HepG2 (cell line): ENCODE measurements at regions not wholly inside any gene's neighbourhood (a gene's known extent, or its start where the extent isn't known, plus 50 kb on each side); places are given as distances from the start of the nearest gene placed in this dataset.

ENCODE experiments used
- FOXC1 ChIP-seq: sonication (generic); formaldehyde crosslinking; IDR thresholded peaks from 2 replicates; pipeline ENCODE4 v1.8.0; 2022; ENCODE audit warnings: mild to moderate bottlenecking, missing genetic modification reagents, borderline replicate concordance
- HMGXB4 ChIP-seq, 2 experiments: sonication (generic) in 1 of 2; formaldehyde crosslinking in 1 of 2; IDR thresholded peaks; 2 replicates each; pipeline versions ENCODE4 v1.4.0 to v1.6.1; 2018 to 2020; ENCODE audit warnings: missing genetic modification reagents in 2 of 2, borderline replicate concordance in 1 of 2, low read depth in 1 of 2, mild to moderate bottlenecking in 1 of 2, missing biosample characterization in 1 of 2
- RFX5 ChIP-seq: IDR thresholded peaks from 2 replicates; pipeline ENCODE4 v1.6.1; 2011; ENCODE audit warnings: low read depth, low read length, improper control_type of control experiment
- USF2 ChIP-seq, 2 experiments: sonication (generic) in 1 of 2; formaldehyde crosslinking in 1 of 2; IDR thresholded peaks; 2 replicates each; pipeline versions ENCODE4 v1.5.1 to v1.6.1; 2011 to 2020; ENCODE audit warnings: borderline replicate concordance in 1 of 2, low read depth in 1 of 2, low read length in 1 of 2, mild to moderate bottlenecking in 1 of 2, missing genetic modification reagents in 1 of 2, moderate library complexity in 1 of 2
- ZBTB38 ChIP-seq: sonication (generic); formaldehyde crosslinking; IDR thresholded peaks from 2 replicates; pipeline ENCODE4 v1.5.1; 2020; ENCODE audit warnings: mild to moderate bottlenecking, missing genetic modification reagents
- ZNF138 ChIP-seq: sonication (generic); formaldehyde crosslinking; IDR thresholded peaks from 2 replicates; pipeline ENCODE4 v1.5.0; 2020; ENCODE audit warnings: mild to moderate bottlenecking, low read depth, missing genetic modification reagents
- ZNF530 ChIP-seq: sonication (generic); formaldehyde crosslinking; IDR thresholded peaks from 2 replicates; pipeline ENCODE4 v1.5.0; 2020; ENCODE audit warnings: low read depth, mild to moderate bottlenecking, missing genetic modification reagents

- TF ChIP-seq ZNF138 (CRISPR knock-in tag) (no peak), RFX5 (no peak), FOXC1 (CRISPR knock-in tag) (no peak), ZNF530 (CRISPR knock-in tag) (no peak), USF2 (IDR thresholded peaks at IDR 0.05; ENCODE audit: low read depth, low read length) (no peak), USF2 (CRISPR knock-in tag; IDR thresholded peaks at IDR 0.05; ENCODE audit: borderline replicate concordance) (no peak), HMGXB4 (CRISPR knock-in tag; IDR thresholded peaks at IDR 0.05; ENCODE audit: borderline replicate concordance in 1 of 2, low read depth in 1 of 2) (no peak), ZBTB38 (no peak)
These were observed 935.2 kb upstream of the FAM98A start for GRCh38 chr2:34534341-34534740.
